ENCODE measurements at regions not wholly inside any gene's neighbourhood (a gene's known extent, or its start where the extent isn't known, plus 50 kb on each side); places are given as distances from the start of the nearest gene placed in this dataset.
A peak's percentile ranks its signal among the peaks of the same experiment; 100 is the strongest.

DNA sequence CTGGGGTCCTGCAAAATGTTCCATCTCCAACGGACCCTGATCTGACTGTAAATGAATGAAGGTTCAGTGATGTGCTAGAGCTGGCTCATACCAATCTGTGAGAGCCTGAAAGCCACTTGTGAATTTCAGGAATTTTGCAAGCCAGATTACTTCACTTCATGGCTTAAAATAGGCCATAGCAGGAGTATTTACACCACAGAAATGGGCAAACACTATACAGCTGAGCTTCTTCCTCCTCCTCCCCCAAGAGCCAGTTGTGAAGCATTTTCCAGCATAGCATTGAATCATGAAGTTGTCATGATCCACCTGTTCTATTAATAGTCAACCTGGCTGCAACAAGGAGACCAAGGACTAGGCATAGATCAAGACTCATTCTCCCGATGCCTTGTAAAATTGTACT lies 141.3 kb upstream of the RASSF8 start:
- Histone ChIP-seq H3K4me2 (ENCODE audit: low read length, poor library complexity, severe bottlenecking) (no peak overlapping the region), H3K4me1 (ENCODE audit: control insufficient read depth, insufficient read depth, low read depth, low read length) (no peaks in the 10 kb centered on the region), H3K4me3 (ENCODE audit: insufficient read depth in 1 of 2, low read depth in 1 of 2, low read length in 2 of 2) (no peak overlapping the region), H3K9ac (ENCODE audit: low read length) (no peak overlapping the region), H3K27me3 (ENCODE audit: control insufficient read depth in 1 of 2, insufficient read depth in 1 of 2, low read length in 2 of 2) (no peaks in the 10 kb centered on the region), H3K36me3 (ENCODE audit: control insufficient read depth in 1 of 2, insufficient read depth in 2 of 2, low read depth in 1 of 2, low read length in 2 of 2) (no peaks in the 10 kb centered on the region), H3K14ac (ENCODE audit: low read length in 2 of 2) (no peak overlapping the region), H3K79me1 (replicated peaks; ENCODE audit: low read length, poor library complexity, severe bottlenecking) (no peaks in the 10 kb centered on the region), H3K23ac (ENCODE audit: low read length in 2 of 2) (no peak overlapping the region), H2BK15ac (ENCODE audit: low read depth, poor library complexity, severe bottlenecking) (no peak overlapping the region), H2BK5ac (ENCODE audit: low read depth, low read length, poor library complexity, severe bottlenecking) (no peak overlapping the region), H2AK5ac (ENCODE audit: low read length, severe bottlenecking) (no peak overlapping the region), H2BK12ac (ENCODE audit: low read length in 2 of 2) (no peak overlapping the region), H3K27ac (ENCODE audit: low read length, poor library complexity, severe bottlenecking) (no peak overlapping the region), H3K18ac (ENCODE audit: low read depth in 1 of 2, low read length in 2 of 2) (no peak overlapping the region), H4K8ac (ENCODE audit: low read length) (no peak overlapping the region), H4K91ac (ENCODE audit: low read length) (no peak overlapping the region), H2BK120ac (ENCODE audit: low read depth, low read length) (no peak overlapping the region), H2AFZ (ENCODE audit: low read depth, low read length) (no peak overlapping the region), H3K4ac (ENCODE audit: low read depth in 1 of 2, low read length in 2 of 2) (no peak overlapping the region), H3K9me3 (ENCODE audit: control insufficient read depth, low read length) (peaks cover 8% of the 10 kb centered on the region)
- peak; percentile 40 for DNase-seq
- WGBS, result 100% methylated on average over 2 of the region's 2 CpGs

GRCh38 chr12:25818596-25819390 lies 139.7 kb upstream of the RASSF8 start:
- H3K79me1 ChIP-seq (replicated peaks; ENCODE audit: low read length, poor library complexity, severe bottlenecking), result no peaks in the 10 kb centered on the region
- H3K4me1 ChIP-seq (ENCODE audit: control insufficient read depth, insufficient read depth, low read depth, low read length), result no peaks in the 10 kb centered on the region
- no peak overlapping the region for H3K14ac ChIP-seq (ENCODE audit: low read length in 2 of 2)
- no peak overlapping the region for H2BK12ac ChIP-seq (ENCODE audit: low read length in 2 of 2)
- no peak overlapping the region for H2AK5ac ChIP-seq (ENCODE audit: low read length, severe bottlenecking)
- no peak overlapping the region for H3K18ac ChIP-seq (ENCODE audit: low read depth in 1 of 2, low read length in 2 of 2)
- H3K4me3 ChIP-seq (ENCODE audit: insufficient read depth in 1 of 2, low read depth in 1 of 2, low read length in 2 of 2), result no peak overlapping the region
- H2AFZ ChIP-seq (ENCODE audit: low read depth, low read length), result no peak overlapping the region
- H2BK120ac ChIP-seq (ENCODE audit: low read depth, low read length), result no peak overlapping the region
- no peak overlapping the region for H3K4ac ChIP-seq (ENCODE audit: low read depth in 1 of 2, low read length in 2 of 2)
- H3K4me2 ChIP-seq (ENCODE audit: low read length, poor library complexity, severe bottlenecking), result no peak overlapping the region
- no peak overlapping the region for H2BK5ac ChIP-seq (ENCODE audit: low read depth, low read length, poor library complexity, severe bottlenecking)
- no peak overlapping the region for H2BK15ac ChIP-seq (ENCODE audit: low read depth, poor library complexity, severe bottlenecking)
- no peak for DNase-seq
- H3K27ac ChIP-seq (ENCODE audit: low read length, poor library complexity, severe bottlenecking), result no peak overlapping the region
- H4K8ac ChIP-seq (ENCODE audit: low read length), result no peak overlapping the region
- H3K36me3 ChIP-seq (ENCODE audit: control insufficient read depth in 1 of 2, insufficient read depth in 2 of 2, low read depth in 1 of 2, low read length in 2 of 2), result no peaks in the 10 kb centered on the region
- peaks cover 8% of the 10 kb centered on the region for H3K9me3 ChIP-seq (ENCODE audit: control insufficient read depth, low read length)
- no peak overlapping the region for H4K91ac ChIP-seq (ENCODE audit: low read length)
- H3K23ac ChIP-seq (ENCODE audit: low read length in 2 of 2), result no peak overlapping the region
- no peaks in the 10 kb centered on the region for H3K27me3 ChIP-seq (ENCODE audit: control insufficient read depth in 1 of 2, insufficient read depth in 1 of 2, low read length in 2 of 2)
- no peak overlapping the region for H3K9ac ChIP-seq (ENCODE audit: low read length)

- Histone ChIP-seq H3K9me3 (ENCODE audit: control insufficient read depth, low read length) (peaks cover 8% of the 10 kb centered on the region), H3K27ac (ENCODE audit: low read length, poor library complexity, severe bottlenecking) (no peak overlapping the region), H2BK120ac (ENCODE audit: low read depth, low read length) (no peak overlapping the region), H3K14ac (ENCODE audit: low read length in 2 of 2) (no peak overlapping the region), H4K91ac (ENCODE audit: low read length) (no peak overlapping the region), H3K27me3 (ENCODE audit: control insufficient read depth in 1 of 2, insufficient read depth in 1 of 2, low read length in 2 of 2) (no peaks in the 10 kb centered on the region), H3K23ac (ENCODE audit: low read length in 2 of 2) (no peak overlapping the region), H4K8ac (ENCODE audit: low read length) (no peak overlapping the region), H3K4me2 (ENCODE audit: low read length, poor library complexity, severe bottlenecking) (no peak overlapping the region), H2AFZ (ENCODE audit: low read depth, low read length) (no peak overlapping the region), H3K4ac (ENCODE audit: low read depth in 1 of 2, low read length in 2 of 2) (no peak overlapping the region), H2BK5ac (ENCODE audit: low read depth, low read length, poor library complexity, severe bottlenecking) (no peak overlapping the region), H3K36me3 (ENCODE audit: control insufficient read depth in 1 of 2, insufficient read depth in 2 of 2, low read depth in 1 of 2, low read length in 2 of 2) (no peaks in the 10 kb centered on the region), H3K4me3 (ENCODE audit: insufficient read depth in 1 of 2, low read depth in 1 of 2, low read length in 2 of 2) (no peak overlapping the region), H2BK12ac (ENCODE audit: low read length in 2 of 2) (no peak overlapping the region), H3K79me1 (replicated peaks; ENCODE audit: low read length, poor library complexity, severe bottlenecking) (no peaks in the 10 kb centered on the region), H2AK5ac (ENCODE audit: low read length, severe bottlenecking) (no peak overlapping the region), H2BK15ac (ENCODE audit: low read depth, poor library complexity, severe bottlenecking) (no peak overlapping the region), H3K18ac (ENCODE audit: low read depth in 1 of 2, low read length in 2 of 2) (no peak overlapping the region), H3K4me1 (ENCODE audit: control insufficient read depth, insufficient read depth, low read depth, low read length) (no peaks in the 10 kb centered on the region), H3K9ac (ENCODE audit: low read length) (no peak overlapping the region)
- DNase-seq, result no peak
- WGBS, result 82% methylated on average over 10 of the region's 11 CpGs
Observed at GRCh38 chr12:25819691-25820090, 138.8 kb upstream of the RASSF8 start.

DNA sequence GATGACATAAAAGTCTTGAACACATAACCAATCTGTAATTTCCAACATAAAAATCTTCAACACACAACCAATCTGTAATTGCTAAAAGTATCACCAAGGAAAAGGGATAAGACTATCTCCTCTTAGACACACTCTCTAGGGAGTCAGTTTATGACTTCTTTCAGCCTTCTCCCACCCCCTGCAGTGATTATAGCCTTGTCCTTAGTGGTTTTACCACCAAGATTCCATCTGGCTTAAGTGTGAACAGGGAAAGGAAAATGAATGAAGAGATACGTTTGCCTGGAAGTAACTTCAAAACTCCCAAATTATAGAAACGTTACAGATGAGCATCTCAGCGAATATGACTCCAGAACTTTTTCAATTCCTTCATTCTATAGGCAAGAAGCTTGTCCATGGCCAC lies 136.2 kb upstream of the RASSF8 start:
- no peak overlapping the region for H3K4me3 ChIP-seq (ENCODE audit: insufficient read depth in 1 of 2, low read depth in 1 of 2, low read length in 2 of 2)
- no peak overlapping the region for H2AFZ ChIP-seq (ENCODE audit: low read depth, low read length)
- H2AK5ac ChIP-seq (ENCODE audit: low read length, severe bottlenecking), result no peak overlapping the region
- no peak overlapping the region for H2BK5ac ChIP-seq (ENCODE audit: low read depth, low read length, poor library complexity, severe bottlenecking)
- no peak overlapping the region for H3K23ac ChIP-seq (ENCODE audit: low read length in 2 of 2)
- H3K79me1 ChIP-seq (replicated peaks; ENCODE audit: low read length, poor library complexity, severe bottlenecking), result no peaks in the 10 kb centered on the region
- no peak for DNase-seq
- H3K9me3 ChIP-seq (ENCODE audit: control insufficient read depth, low read length), result peaks cover 5% of the 10 kb centered on the region
- H3K14ac ChIP-seq (ENCODE audit: low read length in 2 of 2), result no peak overlapping the region
- no peak overlapping the region for H4K8ac ChIP-seq (ENCODE audit: low read length)
- no peak overlapping the region for H3K4ac ChIP-seq (ENCODE audit: low read depth in 1 of 2, low read length in 2 of 2)
- 91% methylated on average over 3 of the region's 3 CpGs for WGBS
- H2BK12ac ChIP-seq (ENCODE audit: low read length in 2 of 2), result no peak overlapping the region
- H2BK120ac ChIP-seq (ENCODE audit: low read depth, low read length), result no peak overlapping the region
- H3K4me1 ChIP-seq (ENCODE audit: control insufficient read depth, insufficient read depth, low read depth, low read length), result no peaks in the 10 kb centered on the region
- H3K27me3 ChIP-seq (ENCODE audit: control insufficient read depth in 1 of 2, insufficient read depth in 1 of 2, low read length in 2 of 2), result no peaks in the 10 kb centered on the region
- no peak overlapping the region for H2BK15ac ChIP-seq (ENCODE audit: low read depth, poor library complexity, severe bottlenecking)
- H3K18ac ChIP-seq (ENCODE audit: low read depth in 1 of 2, low read length in 2 of 2), result no peak overlapping the region
- H3K9ac ChIP-seq (ENCODE audit: low read length), result no peak overlapping the region
- no peaks in the 10 kb centered on the region for H3K36me3 ChIP-seq (ENCODE audit: control insufficient read depth in 1 of 2, insufficient read depth in 2 of 2, low read depth in 1 of 2, low read length in 2 of 2)
- no peak overlapping the region for H3K4me2 ChIP-seq (ENCODE audit: low read length, poor library complexity, severe bottlenecking)
- no peak overlapping the region for H4K91ac ChIP-seq (ENCODE audit: low read length)
- H3K27ac ChIP-seq (ENCODE audit: low read length, poor library complexity, severe bottlenecking), result no peak overlapping the region
